ENCODE measurements at regions not wholly inside any gene's neighbourhood (a gene's known extent, or its start where the extent isn't known, plus 50 kb on each side); places are given as distances from the start of the nearest gene placed in this dataset.

- no peak for DNase-seq
These were observed 197.1 kb upstream of the PDE5A start for GRCh38 chr4:119825696-119826095.

DNA sequence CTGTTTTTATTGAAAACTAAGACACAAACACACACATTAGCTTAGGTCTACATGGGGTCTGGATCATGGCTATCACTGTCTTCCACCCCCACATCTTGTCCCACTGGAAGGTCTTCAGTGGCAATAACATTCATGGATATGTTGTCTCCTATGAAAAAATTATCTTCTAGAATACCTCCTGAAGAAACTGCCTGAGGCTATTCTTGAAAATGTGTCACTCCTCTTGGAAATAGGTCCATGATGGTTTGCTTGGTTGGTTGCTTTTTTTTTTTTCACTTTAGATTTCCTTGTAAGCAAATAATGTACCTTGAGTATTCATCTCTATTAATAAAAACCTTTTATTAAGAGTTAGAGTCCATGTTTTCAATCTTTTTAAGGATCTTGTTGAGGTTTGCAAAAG is 195.3 kb upstream of the PDE5A start:
- DNase-seq, result no peak

- DNase-seq, result no peak
These were observed 194.4 kb upstream of the PDE5A start for GRCh38 chr4:119823045-119823444.

- DNase-seq, result no peak
These were observed 187.9 kb upstream of the PDE5A start for GRCh38 chr4:119816473-119816872.

DNA sequence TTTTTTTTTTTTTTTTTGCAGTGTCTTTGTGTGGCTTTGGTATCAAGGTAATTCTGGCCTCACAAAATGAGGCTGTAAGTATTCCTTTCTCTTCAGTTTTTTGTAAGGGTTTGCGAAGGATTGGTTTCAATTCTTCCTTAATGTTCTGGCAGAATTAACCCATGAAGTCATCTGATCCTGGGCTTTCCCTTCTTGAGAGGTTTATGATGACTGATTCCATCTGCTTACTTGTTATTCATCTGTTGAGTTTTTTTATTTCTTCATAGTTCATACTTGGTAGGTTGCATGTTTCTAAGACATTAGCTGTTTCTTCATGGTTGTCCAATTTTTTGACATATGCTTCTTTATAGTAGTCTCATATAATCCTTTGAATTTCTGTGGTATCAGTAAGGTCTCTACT is 181.4 kb upstream of the PDE5A start:
- no peak for DNase-seq

DNA sequence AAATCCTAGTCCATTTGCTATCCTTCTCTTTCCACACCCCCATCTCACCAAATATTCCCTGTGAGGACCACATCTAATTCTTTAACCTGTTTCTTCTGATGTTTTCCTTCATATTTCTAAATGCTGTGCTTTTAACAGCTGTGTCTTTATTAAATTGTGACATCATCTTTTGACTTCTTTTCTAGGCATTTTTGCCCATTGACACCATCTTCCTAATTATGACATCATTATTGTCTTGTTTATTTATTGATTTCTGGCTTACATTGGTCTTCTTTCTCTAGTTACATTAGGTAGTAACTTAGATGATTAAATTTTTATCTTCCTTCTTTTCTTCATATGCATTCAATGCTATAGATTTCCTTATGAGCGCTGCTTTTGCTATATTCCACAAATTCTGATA is 175.8 kb upstream of the PDE5A start:
- no peak for DNase-seq

GRCh38 chr4:119797238-119797894 is 168.8 kb upstream of the PDE5A start:
- DNase-seq, result no peak

DNA sequence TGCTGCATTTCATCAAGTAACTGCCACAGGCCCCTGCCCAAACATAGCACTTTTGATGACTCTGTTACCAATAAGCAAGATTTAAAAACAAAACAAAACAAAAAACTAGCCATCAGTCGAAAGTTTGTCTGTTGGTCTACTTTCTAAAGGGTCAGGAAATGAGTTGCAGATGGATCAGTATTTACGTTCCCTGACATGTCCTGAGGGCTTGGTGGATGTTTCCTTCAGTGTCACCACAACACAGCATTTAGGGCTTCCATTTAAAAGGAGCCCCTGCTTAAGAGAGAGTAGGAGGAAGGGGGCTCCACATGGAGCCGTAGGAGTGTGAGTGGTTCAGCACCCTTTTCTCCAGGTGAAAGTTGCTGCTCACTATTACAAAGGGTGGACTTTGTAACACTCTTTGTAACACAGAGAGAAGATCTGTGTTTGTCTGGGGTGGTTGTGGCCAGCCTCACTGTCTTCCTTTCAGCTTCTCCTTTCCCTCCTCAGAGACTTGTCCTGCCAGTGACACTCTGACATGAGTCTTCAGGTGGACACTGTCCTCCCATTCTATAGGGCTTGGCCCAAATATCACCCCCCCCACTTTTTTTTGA is 167.5 kb upstream of the PDE5A start:
- DNase-seq, result no peak

GRCh38 chr4:119794681-119795080 is 166.1 kb upstream of the PDE5A start:
- no peak for DNase-seq

DNA sequence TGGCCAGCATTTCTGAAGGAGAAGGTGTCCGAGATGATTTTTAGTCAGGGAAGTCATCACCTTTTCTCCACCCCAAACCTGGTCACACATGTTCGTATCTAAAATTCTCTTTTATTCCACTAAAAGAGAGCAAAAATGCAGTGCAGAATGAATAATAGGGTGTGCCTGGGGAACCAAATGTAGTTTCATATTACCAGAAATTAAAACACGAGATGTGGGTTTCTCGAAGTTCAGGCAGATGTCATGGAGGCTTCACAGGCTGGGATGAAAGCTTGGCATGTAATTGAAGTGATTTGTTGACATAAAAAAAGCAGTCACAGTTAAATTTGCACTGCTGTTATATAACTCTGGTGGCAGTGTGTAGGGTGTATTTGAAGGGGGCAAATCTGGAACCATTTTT is 165.5 kb upstream of the PDE5A start:
- no peak for DNase-seq

GRCh38 chr4:119788349-119789266 is 160.0 kb upstream of the PDE5A start:
- DNase-seq, result no peak

- DNase-seq, result peak in 1 of 2 donors; percentile 3
These were observed 157.4 kb upstream of the PDE5A start for GRCh38 chr4:119785963-119786362.

DNA sequence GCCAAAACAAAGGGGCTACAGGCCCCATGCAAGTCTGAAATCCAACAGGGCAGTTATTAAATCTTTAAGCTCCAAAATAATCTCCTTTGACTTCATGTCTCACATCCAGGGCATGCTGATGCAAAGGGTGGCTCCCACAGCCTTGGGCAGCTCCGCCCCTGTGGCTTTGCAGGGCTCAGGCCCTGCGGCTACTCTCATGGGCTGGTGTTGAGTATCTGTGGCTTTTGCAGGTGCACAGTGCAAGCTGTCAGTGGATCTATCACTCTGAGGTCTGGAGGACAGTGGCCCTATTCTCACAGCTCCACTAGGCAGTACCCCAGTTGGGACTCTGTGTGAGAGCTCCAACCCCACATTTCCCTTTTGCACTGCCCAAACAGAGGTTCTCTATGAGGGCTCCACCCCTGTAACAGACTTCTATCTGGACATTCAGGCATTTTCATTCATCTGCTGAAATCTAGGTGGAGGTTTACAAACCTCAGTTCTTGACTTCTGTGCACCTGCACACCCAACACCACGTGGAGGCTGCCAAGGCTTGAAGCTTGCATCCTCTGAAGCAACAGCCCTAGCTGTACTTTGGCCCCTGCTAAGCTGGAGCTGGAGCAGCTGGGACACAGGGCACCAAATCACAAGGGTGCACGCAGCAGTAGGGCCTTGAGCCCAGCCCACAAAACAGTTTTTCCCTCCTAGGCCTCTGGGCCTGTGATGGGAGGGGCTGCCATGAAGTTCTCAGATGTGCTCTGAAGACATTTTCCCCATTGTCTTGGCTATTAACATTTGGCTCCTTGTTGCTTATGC is 154.8 kb upstream of the PDE5A start:
- no peak for DNase-seq

GRCh38 chr4:119781044-119781443 is 152.4 kb upstream of the PDE5A start:
- DNase-seq, result no peak

GRCh38 chr4:119774840-119775239 is 146.2 kb upstream of the PDE5A start:
- DNase-seq, result no peak

DNA sequence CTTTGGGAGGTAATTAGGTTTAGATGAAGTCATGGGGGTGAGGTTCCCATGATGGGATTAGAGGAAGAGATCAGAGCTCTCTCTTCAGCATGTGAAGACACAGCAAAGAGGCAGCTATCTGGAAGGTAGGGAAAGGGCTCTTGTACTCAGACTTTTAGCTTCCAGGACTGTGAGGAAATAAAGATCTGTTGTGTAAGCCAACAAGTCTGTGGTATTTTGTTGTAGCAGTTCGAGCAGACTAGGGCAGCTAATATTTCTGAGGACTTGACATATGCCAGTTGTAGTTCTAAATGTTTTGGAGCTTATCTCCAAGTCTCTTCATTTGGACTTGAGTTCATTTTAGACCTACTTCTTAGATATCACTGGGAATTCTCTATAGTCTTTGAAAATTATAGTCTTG is 137.3 kb upstream of the PDE5A start:
- no peak for DNase-seq

- DNase-seq, result no peak
These were observed 136.9 kb upstream of the PDE5A start for GRCh38 chr4:119765469-119765868.

DNA sequence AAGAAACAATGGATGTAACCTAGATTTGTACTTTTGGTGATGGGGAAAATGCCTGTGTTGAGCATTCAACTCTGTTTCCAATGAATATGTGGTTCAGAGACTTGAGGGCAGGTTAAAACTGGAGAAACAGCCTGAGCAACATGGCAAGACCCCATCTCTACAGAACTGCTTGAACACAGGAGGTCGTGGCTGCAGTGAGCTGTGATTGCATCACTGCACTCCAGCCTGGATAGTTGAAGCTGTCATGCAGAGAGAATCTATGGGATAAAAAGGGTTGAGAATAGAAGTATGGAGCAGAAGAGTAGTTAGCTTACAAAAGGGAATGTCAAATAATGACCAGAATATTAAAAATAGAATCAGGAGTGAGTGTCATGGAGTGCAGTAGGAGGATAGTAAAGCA is 134.8 kb upstream of the PDE5A start:
- no peak for DNase-seq

DNA sequence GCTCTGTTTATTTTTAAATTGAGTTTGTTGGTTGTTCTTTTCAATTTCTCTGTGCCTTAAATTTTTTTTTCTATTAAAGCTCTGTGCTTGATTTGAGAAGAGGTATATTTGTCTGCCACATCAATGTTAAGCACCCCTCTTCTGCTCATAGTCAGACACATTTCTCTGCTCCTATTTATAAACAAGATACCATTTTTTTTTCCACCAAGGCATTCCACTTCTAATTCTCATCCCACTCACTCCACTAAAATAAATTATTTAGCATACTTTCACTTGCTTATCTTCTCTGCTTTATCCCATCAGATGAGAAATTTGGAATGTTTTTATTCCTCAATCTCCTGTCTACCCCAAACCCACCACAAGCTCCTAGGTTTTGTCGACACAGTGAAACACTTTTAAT is 127.0 kb upstream of the PDE5A start:
- no peak for DNase-seq

DNA sequence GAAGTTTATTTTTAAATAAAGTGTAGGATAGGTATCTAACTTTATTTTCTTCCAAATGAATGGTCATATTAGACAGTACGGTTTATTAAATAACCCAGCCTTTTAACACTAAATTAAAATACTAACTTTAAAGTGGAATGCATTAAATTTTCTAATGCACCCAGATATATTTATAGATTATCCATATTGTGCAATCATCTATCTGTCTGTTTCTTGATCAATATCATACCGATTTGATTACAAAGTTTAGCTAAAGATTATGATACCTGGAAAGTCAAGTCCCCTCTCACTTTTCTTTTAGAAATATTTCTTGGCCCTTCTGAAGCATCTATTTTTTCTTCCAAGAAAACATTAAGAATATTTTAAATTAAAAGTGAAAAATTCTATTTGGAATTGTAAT is 124.3 kb upstream of the PDE5A start:
- no peak for DNase-seq

- no peak for DNase-seq
These were observed 122.2 kb upstream of the PDE5A start for GRCh38 chr4:119750771-119751170.

- no peak for DNase-seq
These were observed 121.4 kb upstream of the PDE5A start for GRCh38 chr4:119750048-119750447.

Data from right lung (tissue), 2 donors.